CD14-positive monocyte (primary cell): ENCODE measurements at regions not wholly inside any gene's neighbourhood (a gene's known extent, or its start where the extent isn't known, plus 50 kb on each side); places are given as distances from the start of the nearest gene placed in this dataset.
A peak's percentile ranks its signal among the peaks of the same experiment; 100 is the strongest.

Experiments used
- DNase-seq, 3 donors: peaks; one replicate each; pipeline ENCODE4 v3.0.0-alpha.2; 2011 to 2022
- H2AFZ ChIP-seq: 2 replicates; pipeline ENCODE4 v1.6.0; 2012; ENCODE audit warnings: mild to moderate bottlenecking, low read depth, low read length, inconsistent platforms; ENCODE audit not compliant: insufficient read depth, poor library complexity, severe bottlenecking
- H3K27ac ChIP-seq, 2 donors: 1 replicate in 1 of 2; 2 replicates in 1 of 2; pipeline ENCODE4 v1.5.1; 2012 to 2013; ENCODE audit warnings: low read length in 2 of 2, control low read depth in 1 of 2, inconsistent platforms in 1 of 2, low read depth in 1 of 2, mild to moderate bottlenecking in 1 of 2
- H3K27me3 ChIP-seq, 2 donors: one replicate each; pipeline versions ENCODE4 v1.6.0 to v1.6.1; 2011 to 2013; ENCODE audit warnings: low read length in 2 of 2; ENCODE audit not compliant: control insufficient read depth in 2 of 2, insufficient read depth in 2 of 2
- H3K36me3 ChIP-seq, 2 donors: replicated peaks in 1 of 2; 1 replicate in 1 of 2; 2 replicates in 1 of 2; pipeline versions ENCODE4 v1.5.1 to v1.6.1; 2012 to 2013; ENCODE audit warnings: low read length in 2 of 2, control low read depth in 1 of 2, inconsistent platforms in 1 of 2, mild to moderate bottlenecking in 1 of 2; ENCODE audit not compliant: insufficient read depth in 2 of 2, control insufficient read depth in 1 of 2
- H3K4me1 ChIP-seq, 2 donors: 1 replicate in 1 of 2; 2 replicates in 1 of 2; pipeline versions ENCODE4 v1.5.1 to v1.6.1; 2012 to 2013; ENCODE audit warnings: low read length in 2 of 2, control low read depth in 1 of 2, inconsistent platforms in 1 of 2, mild to moderate bottlenecking in 1 of 2, moderate library complexity in 1 of 2; ENCODE audit not compliant: insufficient read depth in 2 of 2, control insufficient read depth in 1 of 2
- H3K4me2 ChIP-seq: replicated peaks from 2 replicates; pipeline ENCODE3; 2012; ENCODE audit warnings: low read length, moderate library complexity, mild to moderate bottlenecking; ENCODE audit not compliant: poor library complexity, severe bottlenecking; ENCODE audit errors: extremely low read depth
- H3K4me3 ChIP-seq, 3 experiments: fragments of 200-600 bp in 1 of 3; sonication (generic) in 1 of 3; replicated peaks in 1 of 3; 1 replicate in 2 of 3; 2 replicates in 1 of 3; pipeline ENCODE4 v1.5.1; 2011 to 2013; ENCODE audit warnings: low read length in 3 of 3, mild to moderate bottlenecking in 3 of 3, control low read depth in 2 of 3, low read depth in 2 of 3, inconsistent platforms in 1 of 3, moderate library complexity in 1 of 3
- H3K79me2 ChIP-seq: 2 replicates; pipeline ENCODE4 v1.6.0; 2012; ENCODE audit warnings: mild to moderate bottlenecking, control low read depth, inconsistent platforms, low read length, moderate library complexity; ENCODE audit not compliant: insufficient read depth
- H3K9ac ChIP-seq: 2 replicates; pipeline ENCODE4 v1.6.0; 2017; ENCODE audit warnings: low read length, mild to moderate bottlenecking; ENCODE audit not compliant: insufficient read depth, poor library complexity, severe bottlenecking
- H3K9me3 ChIP-seq, 2 donors: replicated peaks in 1 of 2; 1 replicate in 1 of 2; 2 replicates in 1 of 2; pipeline versions ENCODE4 v1.5.1 to v1.6.1; 2012 to 2013; ENCODE audit warnings: low read length in 2 of 2, control low read depth in 1 of 2; ENCODE audit not compliant: control insufficient read depth in 1 of 2, insufficient read depth in 1 of 2
- H4K20me1 ChIP-seq: 2 replicates; pipeline ENCODE4 v1.6.0; 2012; ENCODE audit warnings: mild to moderate bottlenecking, low read length, control low read depth, moderate library complexity; ENCODE audit not compliant: insufficient read depth
- H3K27ac Mint-ChIP-seq, 7 donors: one replicate each; pipeline ENCODE4 v1.8.0; 2020; ENCODE audit warnings: mild to moderate bottlenecking in 7 of 7, mixed read lengths in 7 of 7, moderate library complexity in 6 of 7, inconsistent platforms in 2 of 7
- H3K27me3 Mint-ChIP-seq, 3 donors: one replicate each; pipeline ENCODE4 v1.8.0; 2021 to 2022; ENCODE audit warnings: low read depth in 3 of 3, mild to moderate bottlenecking in 3 of 3, mixed read lengths in 3 of 3, moderate library complexity in 3 of 3, inconsistent platforms in 1 of 3
- H3K36me3 Mint-ChIP-seq, 2 donors: one replicate each; pipeline ENCODE4 v1.8.0; 2020; ENCODE audit warnings: mixed read lengths in 2 of 2, inconsistent platforms in 1 of 2, mild to moderate bottlenecking in 1 of 2
- H3K4me1 Mint-ChIP-seq: one replicate; pipeline ENCODE4 v1.8.0; 2020; ENCODE audit warnings: mild to moderate bottlenecking, mixed read lengths
- H3K4me3 Mint-ChIP-seq, 2 donors: one replicate each; pipeline ENCODE4 v1.8.0; 2020; ENCODE audit warnings: mild to moderate bottlenecking in 2 of 2, mixed read lengths in 2 of 2, moderate library complexity in 1 of 2
- H3K9me3 Mint-ChIP-seq, 7 donors: one replicate each; pipeline ENCODE4 v1.8.0; 2020 to 2022; ENCODE audit warnings: mixed read lengths in 7 of 7, mild to moderate bottlenecking in 6 of 7, moderate library complexity in 6 of 7, inconsistent platforms in 2 of 7
- CTCF ChIP-seq: fragments of 200-600 bp; IDR thresholded peaks from one replicate; pipeline ENCODE4 v1.8.0; 2022; ENCODE audit warnings: antibody characterized with exemption, mild to moderate bottlenecking
- WGBS: methylation state at CpG from one replicate; pipeline ENCODE4 v1.1.5; 2013; ENCODE audit warnings: missing lambda C conversion rate; ENCODE audit not compliant: insufficient coverage; 5-methylcytosine and 5-hydroxymethylcytosine counted together
- intact Hi-C, 2 donors: fragments of 100-400 bp; cut with micrococcal nuclease; formaldehyde crosslinking; loops; one replicate each; pipeline versions ENCODE4 v1.15.0 to v1.15.1; 2023

GRCh38 chr20:41889126-41889843, 271.1 kb upstream of the CHD6 start:
- no peaks in the 10 kb centered on the region for H3K4me1 ChIP-seq
- no peaks in the 10 kb centered on the region for H3K9me3 ChIP-seq
- H3K36me3 ChIP-seq = no peaks in the 10 kb centered on the region
- no peak overlapping the region for H3K4me2 ChIP-seq
- peak overlapping the region in 1 of 7 donors; percentile 24 for H3K27ac Mint-ChIP-seq
- H3K4me3 Mint-ChIP-seq = no peak overlapping the region
- no peaks in the 10 kb centered on the region for H3K27me3 ChIP-seq
- no peak overlapping the region for H3K9ac ChIP-seq
- TF ChIP-seq CTCF = no peak
- H3K27me3 Mint-ChIP-seq = peaks cover 2% of the 10 kb centered on the region in 3 donors
- intact Hi-C loops = no loop called here
- no peaks in the 10 kb centered on the region for H3K79me2 ChIP-seq
- H3K27ac ChIP-seq = no peak overlapping the region
- no peaks in the 10 kb centered on the region for H3K36me3 Mint-ChIP-seq
- H3K9me3 Mint-ChIP-seq = no peaks in the 10 kb centered on the region
- H4K20me1 ChIP-seq = no peaks in the 10 kb centered on the region
- no peak overlapping the region for H3K4me3 ChIP-seq
- DNase-seq = no peak
- WGBS = 80% methylated on average over 2 of the region's 3 CpGs
- H3K4me1 Mint-ChIP-seq = no peaks in the 10 kb centered on the region
- no peak overlapping the region for H2AFZ ChIP-seq

GRCh38 chr20:41888434-41888833, 270.3 kb upstream of the CHD6 start:
- Histone ChIP-seq H3K36me3 (no peaks in the 10 kb centered on the region), H3K9ac (no peak overlapping the region), H2AFZ (no peak overlapping the region), H3K79me2 (no peaks in the 10 kb centered on the region), H3K27me3 (no peaks in the 10 kb centered on the region), H3K9me3 (no peaks in the 10 kb centered on the region), H3K27ac (no peak overlapping the region), H3K4me3 (no peak overlapping the region), H3K4me2 (no peak overlapping the region), H4K20me1 (no peaks in the 10 kb centered on the region), H3K4me1 (no peaks in the 10 kb centered on the region)
- peaks cover 0 to under 1% (median 0%) of the 10 kb centered on the region in 7 donors for H3K9me3 Mint-ChIP-seq
- DNase-seq = no peak
- H3K4me1 Mint-ChIP-seq = no peaks in the 10 kb centered on the region
- H3K36me3 Mint-ChIP-seq = no peaks in the 10 kb centered on the region
- TF ChIP-seq CTCF = no peak
- 98% methylated on average over 4 of the region's 8 CpGs for WGBS
- H3K27me3 Mint-ChIP-seq = peaks cover 2% of the 10 kb centered on the region in 3 donors
- intact Hi-C loops = no loop called here
- H3K27ac Mint-ChIP-seq = no peak overlapping the region
- no peak overlapping the region for H3K4me3 Mint-ChIP-seq
